Activated CD4-positive, alpha-beta T cell treated with anti-CD3 and anti-CD28 coated beads for 48 hours (primary cell): ENCODE measurements at regions not wholly inside any gene's neighbourhood (a gene's known extent, or its start where the extent isn't known, plus 50 kb on each side); places are given as distances from the start of the nearest gene placed in this dataset.
"Not testable (repeated sequence)": the region's sequence is repeated elsewhere in the genome, so short reads cannot be mapped to it uniquely, and the experiment has no call there.

Experiments
- DNase-seq: peaks from one replicate; pipeline ENCODE4 v3.0.0-alpha.2; 2020

GRCh38 chr11:79503028-79503427 lies 62.2 kb upstream of the TENM4 start:
- no peak for DNase-seq

GRCh38 chr11:79501707-79502106 lies 60.9 kb upstream of the TENM4 start:
- no peak for DNase-seq

DNA sequence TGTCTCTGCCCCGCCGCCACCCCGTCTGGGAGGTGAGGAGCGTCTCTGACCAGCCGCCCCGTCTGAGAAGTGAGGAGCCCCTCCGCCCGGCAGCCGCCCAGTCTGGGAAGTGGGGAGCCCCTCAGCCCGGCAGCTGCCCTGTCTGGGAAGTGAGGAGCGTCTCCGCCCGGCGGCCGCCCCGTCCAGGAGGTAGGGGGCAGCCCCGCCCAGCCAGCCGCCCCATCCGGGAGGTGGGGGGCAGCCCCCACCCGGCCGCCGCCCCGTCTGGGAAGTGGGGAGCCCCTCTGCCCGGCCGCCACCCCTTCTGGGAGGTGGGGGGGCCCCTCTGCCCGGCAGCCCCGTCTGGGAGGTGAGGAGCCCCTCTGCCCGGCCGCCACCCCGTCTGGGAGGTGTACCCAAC lies 59.1 kb upstream of the TENM4 start:
- not testable (repeated sequence) for DNase-seq

DNA sequence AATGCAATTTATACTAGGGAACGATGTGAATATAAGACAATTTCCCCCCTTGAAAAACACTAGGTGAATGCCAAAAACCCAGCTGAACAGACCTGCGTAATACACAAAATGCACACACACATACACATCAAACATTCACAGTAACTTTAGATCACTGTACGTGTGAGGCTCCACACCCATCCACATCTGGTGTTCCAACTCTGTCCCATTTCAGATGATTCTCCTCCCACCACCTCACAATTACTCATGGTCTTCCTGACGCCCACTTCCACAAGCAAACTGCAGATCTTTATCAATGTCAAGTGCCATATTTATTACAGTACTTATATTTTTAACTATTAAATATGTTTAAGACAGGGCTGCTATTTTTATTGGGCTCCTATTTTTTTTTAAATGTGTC lies 57.8 kb upstream of the TENM4 start:
- DNase-seq: no peak

GRCh38 chr11:79493555-79494171 lies 52.8 kb upstream of the TENM4 start:
- peak; percentile 67 for DNase-seq

DNA sequence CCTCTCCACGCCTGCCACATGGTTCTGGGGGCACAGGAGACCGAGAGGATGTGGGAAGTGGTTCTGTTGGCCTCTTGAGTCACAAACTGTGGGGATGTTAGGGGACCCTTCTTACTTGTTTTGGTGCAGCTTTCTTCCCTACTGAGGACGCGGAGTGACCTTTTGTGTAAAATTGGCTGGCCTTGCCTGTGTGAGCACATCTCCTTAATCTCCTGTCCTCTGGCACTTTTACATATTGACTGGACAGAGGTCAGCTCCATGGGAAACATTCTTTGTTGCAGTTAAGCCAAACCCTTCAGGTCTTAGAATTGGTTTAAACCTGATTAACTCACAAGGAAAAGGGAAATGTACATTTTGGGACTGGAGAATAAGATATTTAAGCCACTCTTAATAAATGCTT lies 51.2 kb upstream of the TENM4 start:
- no peak for DNase-seq
